Central memory CD4-positive, alpha-beta T cell (primary cell): ENCODE measurements at regions not wholly inside any gene's neighbourhood (a gene's known extent, or its start where the extent isn't known, plus 50 kb on each side); places are given as distances from the start of the nearest gene placed in this dataset.
"Not testable (repeated sequence)": the region's sequence is repeated elsewhere in the genome, so short reads cannot be mapped to it uniquely, and the experiment has no call there.

Experiments
- DNase-seq: peaks from one replicate; pipeline ENCODE4 v3.0.0; 2022

DNA sequence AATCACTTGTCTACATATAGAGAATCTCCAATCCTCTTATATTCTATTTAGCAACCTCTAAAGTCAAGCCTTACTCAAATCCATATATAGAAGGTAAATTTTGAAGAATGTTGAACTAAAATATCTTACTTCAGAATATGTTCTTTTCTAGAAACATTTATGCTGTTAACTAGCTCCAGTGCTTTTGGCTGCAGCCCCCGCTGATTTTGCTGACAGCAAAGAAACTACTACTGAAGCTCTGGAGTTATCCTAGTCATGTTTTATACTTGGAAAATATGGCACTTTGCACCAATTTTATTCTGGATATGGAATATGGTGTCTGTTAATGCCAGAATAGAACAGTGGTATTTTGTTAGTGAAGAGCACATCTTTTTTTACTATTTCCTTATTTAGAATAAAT is 212.4 kb upstream of the FSIP2 start:
- DNase-seq: no peak

DNA sequence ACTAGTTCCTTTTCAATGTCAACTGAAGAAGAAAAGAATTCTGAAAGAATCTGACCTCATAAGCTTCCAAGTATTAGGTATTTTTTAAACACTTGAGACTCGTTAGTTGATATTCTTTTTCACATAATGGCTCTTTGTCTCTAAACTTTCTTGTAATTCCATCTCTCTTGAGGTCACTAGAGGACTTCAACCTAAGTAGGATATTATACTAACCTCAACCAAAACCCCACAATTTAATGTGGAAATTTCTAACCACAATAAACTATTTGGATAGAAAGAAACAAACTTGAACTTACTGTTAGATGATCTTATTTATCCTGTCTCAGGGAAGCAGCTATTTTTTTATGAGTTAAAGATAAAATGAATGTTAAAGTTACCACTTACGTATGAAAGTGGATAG is 206.9 kb upstream of the FSIP2 start:
- DNase-seq: no peak

DNA sequence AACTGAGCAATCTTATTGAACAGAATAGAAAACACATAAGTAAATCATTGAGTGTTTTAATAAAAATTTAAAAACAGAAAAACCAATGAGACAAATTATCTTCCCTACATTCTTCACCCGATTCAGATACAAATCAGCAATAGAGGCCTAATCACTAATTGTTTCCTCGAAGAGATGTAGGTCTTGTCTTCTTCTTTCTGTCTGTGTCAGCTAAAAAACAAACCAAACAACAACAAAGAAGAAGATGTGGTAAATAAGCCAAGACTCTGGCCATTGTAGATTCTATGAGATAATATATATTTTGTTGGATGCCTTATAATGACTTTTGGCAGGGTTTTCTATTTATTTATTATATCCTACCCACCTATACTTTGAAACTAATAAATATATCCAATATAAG is 200.9 kb upstream of the FSIP2 start:
- DNase-seq: no peak

- DNase-seq: no peak
These were observed 171.4 kb upstream of the FSIP2 start for GRCh38 chr2:185567196-185567595.

- DNase-seq: no peak
These were observed 170.7 kb upstream of the FSIP2 start for GRCh38 chr2:185567940-185568339.

DNA sequence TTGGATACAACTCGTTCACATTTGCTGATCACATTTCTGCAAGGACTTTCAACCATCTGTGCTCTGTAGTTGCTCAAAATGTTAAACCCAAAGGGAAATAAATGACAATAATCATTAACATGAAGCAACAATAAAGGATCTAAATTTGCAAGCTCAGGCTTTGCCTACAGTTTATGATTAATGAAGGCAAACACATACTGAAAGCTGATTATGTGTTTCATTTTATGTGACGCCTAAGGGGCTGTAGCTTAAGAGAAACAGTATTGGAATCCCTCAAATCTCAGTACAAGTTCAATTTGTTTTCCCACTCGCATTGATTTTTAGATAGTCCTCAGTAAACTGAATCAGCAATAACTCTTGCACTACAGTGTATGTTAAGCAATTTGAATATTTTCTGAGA is 160.3 kb upstream of the FSIP2 start:
- DNase-seq: no peak

- no peak for DNase-seq
These were observed 155.4 kb upstream of the FSIP2 start for GRCh38 chr2:185583058-185583816.

DNA sequence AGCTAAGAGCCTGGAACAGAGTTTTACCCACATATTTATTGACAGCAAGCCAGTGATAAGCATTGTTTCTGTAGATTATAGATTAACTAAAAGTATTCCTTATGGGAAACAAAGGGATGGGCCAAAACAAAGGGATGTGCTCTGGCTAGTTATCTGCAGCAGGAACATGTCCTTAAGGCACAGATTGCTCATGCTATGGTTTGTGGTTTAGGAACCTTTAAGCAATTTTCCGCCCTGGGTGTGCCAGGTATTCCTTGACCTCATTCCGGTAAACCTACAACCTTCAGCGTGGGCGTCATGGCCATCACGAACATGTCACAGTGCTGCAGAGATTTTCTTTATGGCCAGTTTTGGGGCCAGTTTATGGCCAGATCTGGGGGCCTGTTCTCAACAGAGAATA is 153.4 kb upstream of the FSIP2 start:
- DNase-seq: not testable (repeated sequence)

- not testable (repeated sequence) for DNase-seq
These were observed 147.3 kb upstream of the FSIP2 start for GRCh38 chr2:185591276-185591675.

DNA sequence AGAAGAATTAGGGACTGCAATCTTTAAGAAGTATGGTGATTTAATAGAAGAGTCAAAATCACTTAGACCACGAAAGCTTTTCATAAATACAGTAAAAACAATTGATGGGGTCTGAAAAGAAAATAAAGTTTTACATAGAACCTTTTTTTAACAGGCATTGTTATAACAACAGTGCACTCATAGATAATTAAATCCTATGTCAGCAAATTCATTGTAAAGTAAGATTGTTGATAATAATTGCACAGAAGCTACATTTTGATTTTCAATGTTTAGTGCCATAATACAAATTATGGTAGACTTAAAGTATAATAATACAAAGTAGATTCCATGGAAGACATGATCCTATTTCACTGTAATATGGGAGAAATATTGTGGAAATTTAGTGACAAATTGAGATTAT is 130.7 kb upstream of the FSIP2 start:
- no peak for DNase-seq

DNA sequence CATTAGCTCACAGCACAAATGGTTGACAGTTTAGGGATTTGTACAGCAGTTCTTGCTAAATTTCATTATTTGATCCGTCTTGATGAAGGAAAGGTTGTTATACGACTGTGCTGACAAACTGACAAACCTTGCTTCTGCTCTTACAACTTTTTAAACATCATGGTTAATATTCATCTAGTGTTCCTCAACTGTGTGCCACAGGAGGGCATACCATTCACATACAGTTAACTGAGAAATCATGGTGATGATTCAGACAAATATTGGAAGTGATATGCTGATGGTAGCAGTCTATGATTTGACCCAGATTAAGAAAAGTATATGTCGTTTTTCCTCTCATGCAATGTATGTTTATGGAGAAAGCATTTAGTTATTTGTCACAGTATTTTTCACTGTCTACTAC is 129.8 kb upstream of the FSIP2 start:
- no peak for DNase-seq

DNA sequence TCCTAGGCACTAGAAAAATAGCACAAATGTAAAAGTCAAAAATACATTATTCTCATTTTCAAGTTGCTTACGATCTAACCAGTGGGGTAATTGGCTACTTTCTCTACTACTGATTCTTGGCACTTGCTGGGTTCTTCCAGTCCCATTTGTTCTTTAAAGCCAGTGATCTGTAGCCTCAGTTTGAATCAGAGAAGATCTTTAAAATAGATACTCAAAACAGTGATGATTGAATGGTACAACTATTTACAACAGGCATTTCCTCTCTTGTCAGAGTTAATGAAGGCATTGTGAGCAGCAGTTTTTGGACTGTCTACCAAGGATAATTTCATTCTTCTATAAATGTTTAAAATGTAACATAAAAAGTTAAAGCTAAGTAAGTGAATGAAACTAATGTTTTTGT is 128.3 kb upstream of the FSIP2 start:
- no peak for DNase-seq

- no peak for DNase-seq
These were observed 120.0 kb upstream of the FSIP2 start for GRCh38 chr2:185618625-185619024.

GRCh38 chr2:185625604-185626003 is 113.0 kb upstream of the FSIP2 start:
- no peak for DNase-seq

DNA sequence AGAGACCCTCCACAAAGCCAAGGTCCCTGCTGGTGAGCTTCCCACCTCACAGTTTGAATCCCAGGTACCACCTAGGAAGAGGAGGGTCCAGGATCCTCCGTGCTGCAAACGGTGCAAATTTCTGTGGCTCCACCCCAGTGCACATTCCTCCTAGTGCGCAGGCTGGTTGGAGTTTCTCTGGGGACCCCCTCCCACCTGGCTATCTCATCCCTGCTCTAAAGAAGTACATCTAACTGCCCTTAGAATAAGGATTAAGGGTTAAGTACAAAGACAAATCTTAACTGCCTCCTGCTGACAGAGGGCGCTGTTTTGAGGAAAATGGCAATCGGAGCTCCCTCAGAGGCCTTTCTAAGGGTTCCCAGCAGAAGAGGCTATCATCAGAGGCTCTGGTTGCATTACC is 109.6 kb upstream of the FSIP2 start:
- DNase-seq: no peak

- no peak for DNase-seq
These were observed 105.0 kb upstream of the FSIP2 start for GRCh38 chr2:185633621-185634020.

- no peak for DNase-seq
These were observed 99.8 kb upstream of the FSIP2 start for GRCh38 chr2:185638771-185639170.

GRCh38 chr2:185640588-185640987 is 98.0 kb upstream of the FSIP2 start:
- no peak for DNase-seq

GRCh38 chr2:185643434-185643833 is 95.2 kb upstream of the FSIP2 start:
- no peak for DNase-seq

DNA sequence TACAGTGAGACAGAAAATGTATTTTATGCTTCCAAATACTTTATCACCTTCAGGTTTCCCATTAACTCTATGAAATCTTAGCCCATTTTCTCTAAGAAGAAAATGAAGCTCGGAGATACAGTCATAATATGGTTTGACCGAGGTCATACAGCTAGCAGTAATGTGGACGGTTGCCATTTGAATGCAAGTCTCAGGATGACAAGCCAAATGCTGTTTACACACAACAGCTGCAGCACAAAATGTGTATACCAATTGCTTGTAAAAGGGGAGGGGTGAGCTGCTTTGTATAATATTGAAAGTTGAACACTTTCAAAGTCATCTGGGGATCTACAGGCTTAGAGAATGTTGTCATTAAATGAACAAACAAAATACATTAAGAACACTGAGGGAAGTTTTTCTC is 93.8 kb upstream of the FSIP2 start:
- no peak for DNase-seq

- no peak for DNase-seq
These were observed 93.1 kb upstream of the FSIP2 start for GRCh38 chr2:185645529-185645928.

GRCh38 chr2:185658750-185659149 is 79.9 kb upstream of the FSIP2 start:
- no peak for DNase-seq

- no peak for DNase-seq
These were observed 74.8 kb upstream of the FSIP2 start for GRCh38 chr2:185663811-185664210.

GRCh38 chr2:185664384-185664783 is 74.2 kb upstream of the FSIP2 start:
- DNase-seq: no peak

DNA sequence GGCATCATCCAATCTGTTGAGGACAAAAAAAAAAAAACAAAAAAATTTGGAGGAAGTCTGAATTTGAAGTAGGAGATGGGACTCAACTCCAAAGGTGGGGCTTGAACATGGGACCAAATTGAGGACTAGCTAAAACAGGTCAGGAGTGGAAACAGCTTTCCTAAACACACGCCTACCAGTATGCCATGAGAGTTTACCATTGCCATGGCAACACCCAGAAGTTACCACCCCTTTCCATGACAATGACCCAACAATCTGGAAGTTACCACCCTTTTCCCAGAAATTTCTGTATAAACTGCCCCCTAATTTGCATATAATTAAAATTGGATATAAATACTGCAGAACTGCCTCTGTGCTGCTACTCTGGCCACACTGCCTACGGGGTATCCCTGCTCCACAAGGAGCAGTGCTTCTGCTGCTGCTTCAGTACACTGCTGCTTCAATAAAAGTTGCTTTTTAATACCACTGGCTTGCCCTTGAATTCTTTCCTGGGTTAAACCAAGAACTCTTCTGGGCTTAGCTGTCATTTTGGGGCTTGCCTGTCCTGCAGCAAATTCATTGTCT is 73.3 kb upstream of the FSIP2 start:
- no peak for DNase-seq
